ENCODE measurements at regions not wholly inside any gene's neighbourhood (a gene's known extent, or its start where the extent isn't known, plus 50 kb on each side); places are given as distances from the start of the nearest gene placed in this dataset.

- TF ChIP-seq CTCF (IDR thresholded peaks at IDR 0.05) (no peak), REST (IDR thresholded peaks at IDR 0.05; ENCODE audit: insufficient read depth in 1 of 2, low read depth in 2 of 2, low read length in 1 of 2) (no peak)
Measured at GRCh38 chr21:27819299-27819698, 852.4 kb upstream of the ADAMTS5 start.
